Neural cell (in vitro differentiated cells): ENCODE measurements at regions not wholly inside any gene's neighbourhood (a gene's known extent, or its start where the extent isn't known, plus 50 kb on each side); places are given as distances from the start of the nearest gene placed in this dataset.

ENCODE experiments used
- H2AFZ ChIP-seq: fragments of 200-600, 300-800 bp; sonication (generic), shearing (Covaris generic); 2 replicates; pipeline ENCODE4 v1.6.0; 2014; ENCODE audit warnings: low read depth, mild to moderate bottlenecking, antibody characterized with exemption, low read length, moderate library complexity
- H3F3A ChIP-seq: fragments of 200-600 bp; shearing (Covaris generic); 2 replicates; pipeline ENCODE4 v1.6.1; 2016; ENCODE audit warnings: mild to moderate bottlenecking, moderate library complexity, mixed read lengths, antibody characterized with exemption, low read length; ENCODE audit not compliant: insufficient read depth, poor library complexity, severe bottlenecking
- H3K27ac ChIP-seq: fragments of 200-600, 300-800 bp; sonication (generic), shearing (Covaris generic); 2 replicates; pipeline ENCODE4 v1.5.1; 2014; ENCODE audit warnings: mild to moderate bottlenecking, low read length, moderate library complexity
- H3K27me3 ChIP-seq: fragments of 300-800, 200-600 bp; sonication (generic), shearing (Covaris generic); 2 replicates; pipeline ENCODE4 v1.6.0; 2014; ENCODE audit warnings: mild to moderate bottlenecking, low read depth, low read length, moderate library complexity; ENCODE audit not compliant: insufficient read depth
- H3K36me3 ChIP-seq: fragments of 300-800, 200-600 bp; sonication (generic), shearing (Covaris generic); 2 replicates; pipeline ENCODE4 v1.5.1; 2014; ENCODE audit warnings: mild to moderate bottlenecking, antibody characterized with exemption, low read length, moderate library complexity; ENCODE audit not compliant: insufficient read depth
- H3K4me2 ChIP-seq: fragments of 300-800, 200-600 bp; sonication (generic), shearing (Covaris generic); 2 replicates; pipeline ENCODE4 v1.6.0; 2014; ENCODE audit warnings: mild to moderate bottlenecking, low read length
- H3K4me3 ChIP-seq: fragments of 300-800, 200-600 bp; sonication (generic), shearing (Covaris generic); 2 replicates; pipeline ENCODE4 v1.5.1; 2014; ENCODE audit warnings: mild to moderate bottlenecking, low read length, moderate library complexity
- H3K79me2 ChIP-seq: fragments of 200-600 bp; shearing (Covaris generic); replicated peaks from 2 replicates; pipeline ENCODE4 v1.6.0; 2014; ENCODE audit warnings: mild to moderate bottlenecking, low read length, moderate library complexity; ENCODE audit not compliant: insufficient read depth
- H3K9ac ChIP-seq: fragments of 300-800, 200-600 bp; sonication (generic), shearing (Covaris generic); 2 replicates; pipeline ENCODE4 v1.6.1; 2016; ENCODE audit warnings: mild to moderate bottlenecking, low read length, mixed read lengths
- H3K9me2 ChIP-seq: fragments of 200-600 bp; shearing (Covaris generic); 2 replicates; pipeline ENCODE4 v1.6.1; 2016; ENCODE audit warnings: mild to moderate bottlenecking, low read length, mixed read lengths; ENCODE audit not compliant: insufficient read depth
- H3K9me3 ChIP-seq: fragments of 200-600, 300-800 bp; sonication (generic), shearing (Covaris generic); 2 replicates; pipeline ENCODE4 v1.6.1; 2016; ENCODE audit warnings: mild to moderate bottlenecking, mixed run types, low read length, moderate library complexity, mixed read lengths
- H4K20me1 ChIP-seq: fragments of 200-600 bp; shearing (Covaris generic); 2 replicates; pipeline ENCODE4 v1.6.1; 2016; ENCODE audit warnings: mild to moderate bottlenecking, mixed run types; ENCODE audit not compliant: insufficient read depth
- CTCF ChIP-seq: fragments of 450-650 bp; IDR thresholded peaks from 2 replicates; pipeline ENCODE4 v1.5.1; 2014; ENCODE audit warnings: antibody characterized with exemption, mild to moderate bottlenecking, moderate library complexity; ENCODE audit not compliant: poor library complexity, severe bottlenecking
- EP300 ChIP-seq: fragments of 450-650 bp; conservative IDR thresholded peaks from 2 replicates; pipeline ENCODE4 v1.6.1; 2014; ENCODE audit warnings: antibody characterized with exemption, mild to moderate bottlenecking, moderate library complexity; ENCODE audit not compliant: poor library complexity, severe bottlenecking
- EZH2 ChIP-seq: fragments of 200-600, 300-800 bp; shearing (Covaris generic), sonication (generic); IDR thresholded peaks from 2 replicates; pipeline ENCODE4 v1.6.1; 2014; ENCODE audit warnings: antibody characterized with exemption, low read length, borderline replicate concordance, mild to moderate bottlenecking; ENCODE audit not compliant: insufficient read depth, poor library complexity, severe bottlenecking
- MXI1 ChIP-seq: fragments of 450-650 bp; conservative IDR thresholded peaks from 2 replicates; pipeline ENCODE4 v1.6.1; 2014; ENCODE audit warnings: antibody characterized with exemption, mild to moderate bottlenecking; ENCODE audit not compliant: poor library complexity, severe bottlenecking
- POLR2AphosphoS5 ChIP-seq: IDR thresholded peaks from 2 replicates; pipeline ENCODE4 v1.6.1; 2012
- RAD21 ChIP-seq: fragments of 450-650 bp; conservative IDR thresholded peaks from 2 replicates; pipeline ENCODE4 v1.6.1; 2014; ENCODE audit warnings: antibody characterized with exemption, mild to moderate bottlenecking, moderate library complexity
- REST ChIP-seq: IDR thresholded peaks from 2 replicates; pipeline ENCODE4 v1.6.1; 2012; ENCODE audit warnings: borderline replicate concordance
- SMC3 ChIP-seq: fragments of 450-650 bp; conservative IDR thresholded peaks from 2 replicates; pipeline ENCODE4 v1.6.1; 2014; ENCODE audit warnings: antibody characterized with exemption, mild to moderate bottlenecking, moderate library complexity; ENCODE audit not compliant: poor library complexity
- TAF1 ChIP-seq: IDR thresholded peaks from 2 replicates; pipeline ENCODE4 v1.6.1; 2012; ENCODE audit warnings: low read depth

- Histone ChIP-seq H3K79me2 (no peaks in the 10 kb centered on the region), H2AFZ (no peak overlapping the region), H3K4me3 (no peak overlapping the region), H4K20me1 (no peaks in the 10 kb centered on the region), H3K9me3 (no peaks in the 10 kb centered on the region), H3K27me3 (no peaks in the 10 kb centered on the region), H3K27ac (no peak overlapping the region), H3F3A (no peaks in the 10 kb centered on the region), H3K4me2 (no peak overlapping the region), H3K9me2 (no peaks in the 10 kb centered on the region), H3K9ac (no peak overlapping the region), H3K36me3 (no peaks in the 10 kb centered on the region)
- no peak for TF ChIP-seq EZH2
- TF ChIP-seq REST: no peak
- TF ChIP-seq MXI1: no peak
- TF ChIP-seq POLR2AphosphoS5: no peak
- TF ChIP-seq EP300: no peak
- no peak for TF ChIP-seq CTCF
- TF ChIP-seq RAD21: no peak
- TF ChIP-seq SMC3: no peak
- TF ChIP-seq TAF1: no peak
Observed at GRCh38 chr2:145197944-145198343, 678.0 kb upstream of the ZEB2 start.

GRCh38 chr2:145194673-145195072 is 674.8 kb upstream of the ZEB2 start:
- no peak for TF ChIP-seq TAF1
- TF ChIP-seq RAD21: no peak
- TF ChIP-seq CTCF: no peak
- TF ChIP-seq EZH2: no peak
- no peak for TF ChIP-seq REST
- no peak for TF ChIP-seq SMC3
- TF ChIP-seq POLR2AphosphoS5: peak; percentile 42
- no peak for TF ChIP-seq MXI1
- peak; percentile 66 for TF ChIP-seq EP300
- Histone ChIP-seq H4K20me1 (no peaks in the 10 kb centered on the region), H3K36me3 (no peaks in the 10 kb centered on the region), H3K4me3 (peak overlapping the region; percentile 14), H3K9ac (no peak overlapping the region), H3K79me2 (no peaks in the 10 kb centered on the region), H3K27me3 (no peaks in the 10 kb centered on the region), H2AFZ (no peak overlapping the region), H3K4me2 (no peak overlapping the region), H3K9me3 (no peaks in the 10 kb centered on the region), H3K9me2 (no peaks in the 10 kb centered on the region), H3K27ac (peak overlapping the region; percentile 12), H3F3A (no peaks in the 10 kb centered on the region)
